ENCODE measurements at regions not wholly inside any gene's neighbourhood (a gene's known extent, or its start where the extent isn't known, plus 50 kb on each side); places are given as distances from the start of the nearest gene placed in this dataset.
"Not testable (repeated sequence)": the region's sequence is repeated elsewhere in the genome, so short reads cannot be mapped to it uniquely, and the experiment has no call there.

GRCh38 chr9:62931484-62931883 is 1741.6 kb downstream of the SPATA31A7 start:
- H2BK120ac ChIP-seq (ENCODE audit: low read depth, low read length); H3K4me2 ChIP-seq (ENCODE audit: low read depth, low read length); H2BK15ac ChIP-seq (ENCODE audit: low read depth, low read length); H2AK5ac ChIP-seq (ENCODE audit: low read depth, low read length); H4K20me1 ChIP-seq (ENCODE audit: insufficient read depth, low read length); H4K5ac ChIP-seq (ENCODE audit: low read depth, low read length); H3K9ac ChIP-seq (ENCODE audit: low read depth, low read length); H4K8ac ChIP-seq (ENCODE audit: low read depth in 2 of 2, low read length in 2 of 2); H3K79me1 ChIP-seq (ENCODE audit: low read depth in 1 of 2, low read length in 2 of 2); CTCF ChIA-PET; H3K4me1 ChIP-seq (ENCODE audit: control insufficient read depth, insufficient read depth, low read length); H2BK20ac ChIP-seq (ENCODE audit: low read depth, low read length); H2AFZ ChIP-seq (replicated peaks; ENCODE audit: low read length, poor library complexity); H3K27ac ChIP-seq (ENCODE audit: insufficient read depth, low read length); H3K14ac ChIP-seq (replicated peaks; ENCODE audit: low read depth, low read length); ATAC-seq (ENCODE audit: low read depth); H3K23ac ChIP-seq (ENCODE audit: low read depth, low read length); H3K36me3 ChIP-seq (ENCODE audit: control insufficient read depth, insufficient read depth, low read length); H3K4ac ChIP-seq (ENCODE audit: low read depth, low read length); DNase-seq; H2AK9ac ChIP-seq (replicated peaks; ENCODE audit: low read depth, low read length, poor library complexity); H4K91ac ChIP-seq (ENCODE audit: insufficient read depth, low read depth, low read length); H3K56ac ChIP-seq (ENCODE audit: extremely low read depth, insufficient read depth, low read length); H3K9me3 ChIP-seq (ENCODE audit: control insufficient read depth, insufficient read depth, low read length); H3K4me3 ChIP-seq (ENCODE audit: insufficient read depth, low read depth, low read length); POLR2A ChIA-PET (ENCODE audit: unreplicated experiment); H3K27me3 ChIP-seq (ENCODE audit: control insufficient read depth, insufficient read depth, low read length); H2BK5ac ChIP-seq (ENCODE audit: low read depth, low read length, poor library complexity, severe bottlenecking); dilution Hi-C loops (cut with HindIII; ENCODE audit: low sequenced_read_pairs, unreplicated experiment); intact Hi-C loops (cut with micrococcal nuclease); H3K18ac ChIP-seq (ENCODE audit: low read depth, low read length); in situ Hi-C loops (cut with MboI; ENCODE audit: low sequenced_read_pairs); H3K9me1 ChIP-seq (ENCODE audit: insufficient read depth, low read length); BruUV-seq (replicated peaks): not testable (repeated sequence)
- no CpG with 5 or more reads among the region's 4 CpGs for WGBS, 2 experiments (ENCODE audit: extremely low coverage in 2 of 2, insufficient read length in 1 of 2)

GRCh38 chr9:62952840-62953239 is 1763.0 kb downstream of the SPATA31A7 start:
- H3K4me3 ChIP-seq (ENCODE audit: insufficient read depth, low read depth, low read length); H3K9ac ChIP-seq (ENCODE audit: low read depth, low read length); H3K9me1 ChIP-seq (ENCODE audit: insufficient read depth, low read length); H2BK20ac ChIP-seq (ENCODE audit: low read depth, low read length); H3K27ac ChIP-seq (ENCODE audit: insufficient read depth, low read length); POLR2A ChIA-PET (ENCODE audit: unreplicated experiment); H3K18ac ChIP-seq (ENCODE audit: low read depth, low read length); H3K36me3 ChIP-seq (ENCODE audit: control insufficient read depth, insufficient read depth, low read length); H3K79me1 ChIP-seq (ENCODE audit: low read depth in 1 of 2, low read length in 2 of 2); H4K20me1 ChIP-seq (ENCODE audit: insufficient read depth, low read length); in situ Hi-C loops (cut with MboI; ENCODE audit: low sequenced_read_pairs); H3K56ac ChIP-seq (ENCODE audit: extremely low read depth, insufficient read depth, low read length); H3K9me3 ChIP-seq (ENCODE audit: control insufficient read depth, insufficient read depth, low read length); intact Hi-C loops (cut with micrococcal nuclease); dilution Hi-C loops (cut with HindIII; ENCODE audit: low sequenced_read_pairs, unreplicated experiment); CTCF ChIA-PET; H3K4me1 ChIP-seq (ENCODE audit: control insufficient read depth, insufficient read depth, low read length); H3K14ac ChIP-seq (replicated peaks; ENCODE audit: low read depth, low read length); H3K4me2 ChIP-seq (ENCODE audit: low read depth, low read length); DNase-seq; H4K5ac ChIP-seq (ENCODE audit: low read depth, low read length); H4K91ac ChIP-seq (ENCODE audit: insufficient read depth, low read depth, low read length); H2AFZ ChIP-seq (replicated peaks; ENCODE audit: low read length, poor library complexity); H4K8ac ChIP-seq (ENCODE audit: low read depth in 2 of 2, low read length in 2 of 2); BruUV-seq (replicated peaks); H2BK120ac ChIP-seq (ENCODE audit: low read depth, low read length); H3K23ac ChIP-seq (ENCODE audit: low read depth, low read length); H2BK15ac ChIP-seq (ENCODE audit: low read depth, low read length); ATAC-seq (ENCODE audit: low read depth); H2BK5ac ChIP-seq (ENCODE audit: low read depth, low read length, poor library complexity, severe bottlenecking); H3K27me3 ChIP-seq (ENCODE audit: control insufficient read depth, insufficient read depth, low read length); H2AK5ac ChIP-seq (ENCODE audit: low read depth, low read length); H3K4ac ChIP-seq (ENCODE audit: low read depth, low read length); H2AK9ac ChIP-seq (replicated peaks; ENCODE audit: low read depth, low read length, poor library complexity): not testable (repeated sequence)
- no CpG with 5 or more reads among the region's 2 CpGs for WGBS, 2 experiments (ENCODE audit: extremely low coverage in 2 of 2, insufficient read length in 1 of 2)

All from IMR-90 (cell line).